GM18505 (cell line): ENCODE measurements at regions not wholly inside any gene's neighbourhood (a gene's known extent, or its start where the extent isn't known, plus 50 kb on each side); places are given as distances from the start of the nearest gene placed in this dataset.

ENCODE experiments used
- ATAC-seq: cut with Tn5 transposase; IDR thresholded peaks from one replicate; pipeline ENCODE4 v1.9.1; 2021; ENCODE audit not compliant: unreplicated experiment
- POLR2A ChIP-seq: IDR thresholded peaks from 4 replicates; pipeline ENCODE4 v1.6.1; 2011; ENCODE audit warnings: borderline replicate concordance; ENCODE audit not compliant: insufficient read depth, insufficient read length; ENCODE audit errors: extremely low read depth

DNA sequence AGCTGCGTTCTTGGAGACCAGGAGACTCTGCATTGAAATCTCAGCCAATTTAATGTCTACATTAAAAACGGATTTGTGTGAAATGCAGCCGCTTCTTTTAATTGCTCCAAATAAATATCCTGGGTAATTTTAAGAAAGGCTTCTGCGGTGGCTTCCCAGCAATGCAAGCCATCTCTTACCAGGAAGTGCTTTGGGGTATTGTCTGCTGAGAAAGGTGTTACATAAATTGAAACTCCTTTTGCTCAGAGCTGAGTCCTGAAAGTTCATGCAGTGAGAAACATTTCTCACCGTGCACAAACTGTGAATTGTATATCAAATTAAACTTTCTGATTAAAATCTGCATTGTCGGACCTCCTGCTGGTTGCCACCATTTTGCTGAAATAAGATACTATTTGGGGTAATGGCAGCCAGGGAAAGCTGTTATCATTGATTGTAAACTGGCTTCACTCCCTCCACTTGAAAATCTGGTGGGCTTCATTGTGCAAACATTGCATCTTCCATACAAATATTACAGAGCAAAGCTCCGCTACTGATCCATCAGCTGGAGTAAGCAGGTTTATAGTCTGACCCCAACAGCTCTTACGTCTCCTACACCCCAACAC lies 59.5 kb downstream of the ZIC5 start:
- ATAC-seq, result no peak
- TF ChIP-seq POLR2A, result no peak

DNA sequence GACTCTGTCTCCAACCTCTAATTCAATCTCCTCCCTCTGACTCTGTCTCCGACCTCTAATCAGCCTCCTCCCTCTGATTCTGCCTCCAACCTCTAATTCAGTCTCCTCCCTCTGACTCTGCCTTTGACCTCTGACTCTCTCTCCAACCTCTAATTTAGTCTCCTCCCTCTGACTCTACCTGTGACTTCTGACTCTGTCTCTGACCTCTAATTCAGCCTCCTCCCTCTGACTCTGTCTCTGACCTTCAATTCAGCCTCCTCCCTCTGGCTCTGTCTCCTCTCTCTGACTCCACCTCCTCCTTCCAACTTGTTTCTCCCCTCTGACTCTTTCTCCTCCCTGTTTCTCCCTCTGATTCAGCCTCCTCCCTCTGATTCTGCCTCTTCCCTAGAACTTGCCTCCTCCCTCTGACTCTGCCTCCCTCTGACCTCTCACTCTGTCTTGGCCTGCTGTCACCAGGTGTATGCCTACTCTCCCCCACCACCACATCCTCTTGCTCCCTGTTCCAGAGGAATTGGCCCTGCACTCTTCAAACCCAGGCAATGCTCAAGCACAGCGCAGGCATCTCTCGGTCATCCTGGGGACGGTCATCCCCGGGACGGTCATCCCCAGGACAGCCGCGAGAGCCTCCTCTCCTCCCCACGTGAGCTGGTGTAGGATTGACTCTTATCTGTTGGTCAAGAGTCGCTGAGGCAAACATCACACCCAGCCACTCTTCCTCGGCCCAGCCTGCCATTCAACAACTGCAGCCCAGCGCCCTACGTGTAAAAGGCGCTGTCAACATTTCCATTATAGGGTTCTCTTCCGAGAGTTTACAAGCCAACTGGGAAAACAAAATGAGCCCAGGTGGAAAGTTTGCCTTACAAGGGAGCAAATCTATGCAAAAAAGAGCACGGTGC lies 60.2 kb downstream of the ZIC5 start:
- TF ChIP-seq POLR2A, result no peak
- no peak for ATAC-seq

DNA sequence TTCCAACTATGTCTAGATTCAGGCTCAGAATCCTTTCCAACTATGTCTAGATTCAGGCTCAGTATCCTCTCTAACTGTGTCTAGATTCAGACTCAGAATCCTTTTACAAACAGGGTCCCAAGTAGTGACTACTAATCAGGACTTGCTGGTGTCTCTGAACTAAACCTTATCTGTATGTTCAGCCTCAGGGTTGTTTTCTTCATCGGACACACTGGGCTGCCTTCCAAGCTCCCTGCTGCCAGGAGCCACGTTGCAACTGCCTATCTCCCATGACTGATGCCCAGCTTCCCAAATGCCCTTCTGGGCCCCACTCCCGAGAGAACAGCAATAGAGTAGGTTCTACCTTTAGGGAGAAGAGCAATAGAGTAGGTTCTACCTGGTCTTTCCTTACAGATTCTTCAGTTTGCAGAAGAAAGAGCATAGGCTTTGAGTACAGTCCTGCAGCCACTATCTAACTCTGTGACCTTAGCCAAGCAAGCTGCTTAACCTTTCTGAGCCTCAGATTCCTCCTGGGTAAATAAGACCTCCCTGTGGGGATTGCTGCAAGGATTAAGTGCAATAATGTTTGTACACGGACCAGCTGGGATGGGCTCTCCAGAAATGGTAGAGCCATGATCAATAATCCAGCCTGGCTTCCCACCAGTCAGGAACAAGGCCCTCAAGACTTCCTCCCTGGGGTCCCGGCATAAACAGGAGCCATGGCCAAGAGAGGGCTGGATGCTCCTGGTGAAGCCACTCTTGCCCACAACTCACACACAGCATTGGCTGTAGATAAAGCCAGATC lies 61.5 kb downstream of the ZIC5 start:
- no peak for TF ChIP-seq POLR2A
- ATAC-seq, result no peak

DNA sequence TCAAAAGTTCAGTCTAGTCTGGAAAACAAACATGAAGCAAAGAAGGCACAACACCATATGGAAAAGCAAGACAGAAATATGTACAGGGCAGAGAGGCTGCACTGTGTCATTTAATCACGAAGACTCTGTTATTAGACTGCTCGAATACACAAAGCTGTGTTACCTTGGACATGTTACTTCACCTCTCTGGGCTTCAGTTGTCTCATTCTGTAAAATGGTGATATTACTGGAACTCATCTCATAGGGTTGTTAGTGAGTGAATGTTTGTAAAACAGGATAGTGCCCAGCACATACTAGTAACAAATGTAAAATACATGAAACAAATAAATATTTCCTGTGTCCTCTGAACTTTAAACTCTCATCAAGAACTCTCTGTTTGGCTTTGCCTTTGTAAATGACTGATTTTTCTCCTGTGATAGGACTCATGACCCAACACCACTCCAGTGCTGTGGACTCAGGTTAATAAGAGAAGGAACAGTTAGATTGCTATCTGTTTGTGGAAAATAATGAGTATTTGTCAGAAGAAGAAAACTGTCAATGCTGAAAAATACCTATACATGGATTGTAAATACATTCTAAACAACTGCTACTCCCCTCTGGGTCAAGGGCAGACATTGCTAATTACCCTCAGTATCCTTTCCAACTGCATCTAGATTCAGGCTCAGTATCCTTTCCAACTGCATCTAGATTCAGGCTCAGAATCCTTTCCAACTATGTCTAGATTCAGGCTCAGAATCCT lies 62.3 kb downstream of the ZIC5 start:
- TF ChIP-seq POLR2A, result no peak
- no peak for ATAC-seq

DNA sequence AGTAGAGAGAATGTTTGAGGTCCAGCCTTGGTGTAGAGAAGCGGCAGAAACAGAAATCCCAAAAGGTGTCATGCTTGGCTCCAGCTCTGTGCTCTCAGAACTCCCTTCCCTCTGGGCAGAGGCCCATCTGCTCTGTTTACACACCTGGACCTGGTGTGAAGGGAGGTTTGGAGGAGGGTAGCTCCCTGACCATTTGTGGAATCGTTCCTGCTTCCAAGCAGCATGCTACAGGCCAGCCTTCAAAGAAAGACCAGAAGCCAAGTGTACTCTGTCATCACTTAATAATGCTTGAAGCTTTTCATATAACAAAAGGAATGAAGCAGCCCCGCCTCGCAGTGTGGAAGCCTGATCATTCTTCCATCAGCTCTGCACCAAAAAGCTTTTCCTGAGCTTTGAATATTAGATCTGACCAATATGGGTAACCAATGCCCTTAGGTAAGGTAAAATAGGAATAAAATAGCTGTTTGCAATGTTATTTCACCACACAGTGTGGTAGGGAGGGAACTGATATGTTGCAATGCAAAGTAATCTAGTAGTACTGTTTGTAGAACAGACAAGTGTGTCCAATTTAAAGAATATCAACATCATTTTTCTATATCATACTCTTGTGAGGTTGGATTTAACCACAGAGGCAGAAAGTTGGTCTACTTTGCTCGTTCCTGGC lies 63.3 kb downstream of the ZIC5 start:
- no peak for ATAC-seq

GRCh38 chr13:99907627-99908026 lies 63.9 kb downstream of the ZIC5 start:
- no peak for ATAC-seq
- TF ChIP-seq POLR2A, result no peak

More for the DNA sequence above, 63.3 kb downstream of the ZIC5 start:
- no peak for TF ChIP-seq POLR2A

- no peak for ATAC-seq
- TF ChIP-seq POLR2A, result no peak
Measured at GRCh38 chr13:99907038-99907437, 64.5 kb downstream of the ZIC5 start.

GRCh38 chr13:99905814-99906213 lies 65.8 kb downstream of the ZIC5 start:
- no peak for TF ChIP-seq POLR2A
- ATAC-seq, result no peak

DNA sequence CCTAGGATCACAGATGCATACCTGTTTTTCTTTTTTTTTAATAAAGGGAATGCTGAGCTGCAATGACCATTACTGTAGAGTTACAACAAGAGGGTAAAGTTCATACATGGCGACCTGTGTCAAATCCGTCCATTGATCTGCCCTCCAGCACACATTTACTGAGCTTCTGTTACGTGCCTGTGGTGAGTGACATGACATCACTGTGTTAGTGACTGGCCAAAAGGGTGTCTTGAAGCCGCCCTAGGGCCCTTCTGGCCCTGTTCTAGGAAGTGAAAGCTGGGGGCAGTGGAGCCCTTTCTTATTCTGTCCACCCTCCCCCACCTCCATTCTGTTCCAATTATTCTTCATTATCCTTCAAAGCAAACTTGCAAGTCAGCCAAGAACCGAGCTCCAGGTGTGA lies 66.3 kb downstream of the ZIC5 start:
- TF ChIP-seq POLR2A, result no peak
- ATAC-seq, result no peak

DNA sequence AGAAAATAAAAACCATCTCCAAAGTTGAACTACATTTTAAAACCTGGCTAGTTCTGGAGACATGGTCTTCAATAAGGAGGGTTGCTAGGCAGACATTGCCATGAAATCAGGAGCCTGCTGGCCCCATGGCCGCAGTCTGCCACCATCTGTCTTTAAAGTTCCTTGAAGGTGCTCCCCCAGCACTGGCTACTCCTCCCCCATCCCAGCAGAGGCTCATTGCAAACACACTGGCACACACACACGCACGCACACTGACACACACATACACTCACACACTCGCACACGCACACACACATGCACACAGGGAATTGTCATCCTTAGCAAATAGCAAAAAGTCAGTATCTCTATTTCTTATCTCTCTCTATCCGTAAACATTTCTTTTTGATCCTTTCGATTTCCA lies 68.4 kb downstream of the ZIC5 start:
- TF ChIP-seq POLR2A, result no peak
- ATAC-seq, result no peak

GRCh38 chr13:99902657-99903056 lies 68.9 kb downstream of the ZIC5 start:
- TF ChIP-seq POLR2A, result no peak
- ATAC-seq, result no peak

GRCh38 chr13:99900960-99901359 lies 70.6 kb downstream of the ZIC5 start:
- ATAC-seq, result no peak
- TF ChIP-seq POLR2A, result no peak
